IMR-90 (cell line): ENCODE measurements at regions not wholly inside any gene's neighbourhood (a gene's known extent, or its start where the extent isn't known, plus 50 kb on each side); places are given as distances from the start of the nearest gene placed in this dataset.

Experiments used
- ATAC-seq: fragments of 200-7000 bp; cut with Tn5 transposase; 2 replicates; pipeline ENCODE4 v1.9.1; 2020; ENCODE audit warnings: low read depth, mild to moderate bottlenecking, moderate library complexity
- BruUV-seq: library from RNA; stranded (reverse); fragments of 400-500 nt; replicated peaks from 2 replicates; lab custom pipeline; 2021; lab: Mats Ljungman, UMichigan
- CTCF ChIA-PET: fragments of 300-600 bp; formaldehyde crosslinking; extraction: SDS; loops from one replicate; lab custom pipeline; 2021; ENCODE audit warnings: antibody characterized with exemption; lab: Yijun Ruan, JAX
- POLR2A ChIA-PET: fragments of 300-600 bp; sonication (Branson Sonifier 250); formaldehyde crosslinking; loops from one replicate; lab custom pipeline; 2022; ENCODE audit warnings: antibody characterized with exemption; ENCODE audit not compliant: unreplicated experiment; lab: Charles Lee
- DNase-seq: peaks from one replicate; pipeline ENCODE4 v3.0.0; 2013
- H2AFZ ChIP-seq: replicated peaks from 2 replicates; pipeline ENCODE3; 2013; ENCODE audit warnings: low read length, mild to moderate bottlenecking; ENCODE audit not compliant: poor library complexity
- H2AK5ac ChIP-seq: 2 replicates; pipeline ENCODE4 v1.6.1; 2013; ENCODE audit warnings: low read depth, low read length, inconsistent platforms
- H2AK9ac ChIP-seq: replicated peaks from 2 replicates; pipeline ENCODE3; 2013; ENCODE audit warnings: mild to moderate bottlenecking, low read depth, low read length, moderate library complexity; ENCODE audit not compliant: poor library complexity
- H2BK120ac ChIP-seq: 2 replicates; pipeline ENCODE4 v1.6.1; 2013; ENCODE audit warnings: low read depth, low read length, inconsistent platforms
- H2BK15ac ChIP-seq: 3 replicates; pipeline ENCODE4 v1.6.1; 2013; ENCODE audit warnings: low read depth, low read length, inconsistent platforms
- H2BK20ac ChIP-seq: 2 replicates; pipeline ENCODE4 v1.6.1; 2013; ENCODE audit warnings: low read depth, mild to moderate bottlenecking, inconsistent platforms, low read length, moderate library complexity
- H2BK5ac ChIP-seq: 2 replicates; pipeline ENCODE4 v1.6.1; 2013; ENCODE audit warnings: mild to moderate bottlenecking, low read depth, low read length, inconsistent platforms; ENCODE audit not compliant: poor library complexity, severe bottlenecking
- H3K14ac ChIP-seq: replicated peaks from 2 replicates; pipeline ENCODE4 v1.6.1; 2013; ENCODE audit warnings: low read depth, low read length, inconsistent platforms
- H3K18ac ChIP-seq: 2 replicates; pipeline ENCODE4 v1.6.1; 2013; ENCODE audit warnings: low read depth, low read length, control low read depth
- H3K23ac ChIP-seq: 2 replicates; pipeline ENCODE4 v1.6.1; 2013; ENCODE audit warnings: low read depth, low read length, inconsistent platforms
- H3K27ac ChIP-seq: 2 replicates; pipeline ENCODE4 v1.5.1; 2013; ENCODE audit warnings: mild to moderate bottlenecking, control low read depth, low read length; ENCODE audit not compliant: insufficient read depth
- H3K27me3 ChIP-seq: 2 replicates; pipeline ENCODE4 v1.6.1; 2013; ENCODE audit warnings: low read length; ENCODE audit not compliant: control insufficient read depth, insufficient read depth
- H3K36me3 ChIP-seq: 2 replicates; pipeline ENCODE4 v1.6.1; 2013; ENCODE audit warnings: low read length, mixed read lengths; ENCODE audit not compliant: control insufficient read depth, insufficient read depth
- H3K4ac ChIP-seq: 2 replicates; pipeline ENCODE4 v1.6.1; 2013; ENCODE audit warnings: low read depth, low read length, inconsistent platforms
- H3K4me1 ChIP-seq: 2 replicates; pipeline ENCODE4 v1.6.1; 2013; ENCODE audit warnings: low read length, mixed read lengths; ENCODE audit not compliant: control insufficient read depth, insufficient read depth
- H3K4me2 ChIP-seq: 2 replicates; pipeline ENCODE4 v1.6.1; 2013; ENCODE audit warnings: low read depth, mild to moderate bottlenecking, control low read depth, low read length, moderate library complexity
- H3K4me3 ChIP-seq: 2 replicates; pipeline ENCODE4 v1.5.1; 2013; ENCODE audit warnings: low read depth, mild to moderate bottlenecking, control low read depth, low read length, moderate library complexity; ENCODE audit not compliant: insufficient read depth
- H3K56ac ChIP-seq: 2 replicates; pipeline ENCODE4 v1.6.1; 2013; ENCODE audit warnings: low read length, inconsistent platforms; ENCODE audit not compliant: insufficient read depth; ENCODE audit errors: extremely low read depth
- H3K79me1 ChIP-seq, 2 experiments: 2 replicates each; pipeline ENCODE4 v1.6.1; 2013; ENCODE audit warnings: low read length in 2 of 2, inconsistent platforms in 1 of 2, low read depth in 1 of 2
- H3K9ac ChIP-seq: 2 replicates; pipeline ENCODE4 v1.6.1; 2013; ENCODE audit warnings: low read depth, low read length, control low read depth
- H3K9me1 ChIP-seq: 2 replicates; pipeline ENCODE4 v1.6.1; 2013; ENCODE audit warnings: low read length, inconsistent platforms; ENCODE audit not compliant: insufficient read depth
- H3K9me3 ChIP-seq: 2 replicates; pipeline ENCODE4 v1.6.1; 2013; ENCODE audit warnings: low read length; ENCODE audit not compliant: control insufficient read depth, insufficient read depth
- H4K20me1 ChIP-seq: 2 replicates; pipeline ENCODE4 v1.6.1; 2013; ENCODE audit warnings: low read length, inconsistent platforms; ENCODE audit not compliant: insufficient read depth
- H4K5ac ChIP-seq: 2 replicates; pipeline ENCODE4 v1.6.1; 2013; ENCODE audit warnings: mild to moderate bottlenecking, low read depth, low read length, control low read depth
- H4K8ac ChIP-seq, 2 experiments: 2 replicates each; pipeline ENCODE4 v1.6.1; 2013; ENCODE audit warnings: low read depth in 2 of 2, low read length in 2 of 2, control low read depth in 1 of 2, inconsistent platforms in 1 of 2
- H4K91ac ChIP-seq: 2 replicates; pipeline ENCODE4 v1.6.1; 2013; ENCODE audit warnings: low read depth, low read length, inconsistent platforms; ENCODE audit not compliant: insufficient read depth
- BHLHE40 ChIP-seq: fragments of 150-350 bp; IDR thresholded peaks from 2 replicates; pipeline ENCODE4 v1.6.1; 2016; ENCODE audit warnings: mild to moderate bottlenecking, low read depth, low read length
- CEBPB ChIP-seq: IDR thresholded peaks from 2 replicates; pipeline ENCODE4 v1.6.1; 2012; ENCODE audit warnings: low read depth, low read length, improper control_type of control experiment
- CHD1 ChIP-seq: IDR thresholded peaks from 2 replicates; pipeline ENCODE4 v1.6.1; 2012; ENCODE audit warnings: low read depth, low read length, improper control_type of control experiment
- ELK1 ChIP-seq: fragments of 150-350 bp; IDR thresholded peaks from 2 replicates; pipeline ENCODE4 v1.6.1; 2016; ENCODE audit warnings: low read depth, mild to moderate bottlenecking, low read length, moderate library complexity, borderline replicate concordance
- FOS ChIP-seq: fragments of 150-350 bp; IDR thresholded peaks from 2 replicates; pipeline ENCODE4 v1.6.1; 2016; ENCODE audit warnings: low read depth, low read length
- MAFK ChIP-seq: IDR thresholded peaks from 2 replicates; pipeline ENCODE4 v1.6.1; 2012; ENCODE audit warnings: low read depth, low read length, improper control_type of control experiment
- MAZ ChIP-seq: IDR thresholded peaks from 2 replicates; pipeline ENCODE4 v1.6.1; 2012; ENCODE audit warnings: low read depth, mild to moderate bottlenecking, low read length, improper control_type of control experiment, moderate library complexity, borderline replicate concordance
- MXI1 ChIP-seq: IDR thresholded peaks from 2 replicates; pipeline ENCODE4 v1.6.1; 2012; ENCODE audit warnings: low read depth, mild to moderate bottlenecking, low read length, moderate library complexity, borderline replicate concordance
- NFE2L2 ChIP-seq: fragments of 150-350 bp; IDR thresholded peaks from 2 replicates; pipeline ENCODE4 v1.6.1; 2016; ENCODE audit warnings: low read depth, mild to moderate bottlenecking, low read length
- POLR2A ChIP-seq: IDR thresholded peaks from 2 replicates; pipeline ENCODE4 v1.6.1; 2012; ENCODE audit warnings: mild to moderate bottlenecking, low read depth, low read length
- RAD21 ChIP-seq: IDR thresholded peaks from 2 replicates; pipeline ENCODE4 v1.6.1; 2012; ENCODE audit warnings: low read length, improper control_type of control experiment
- RCOR1 ChIP-seq: IDR thresholded peaks from 2 replicates; pipeline ENCODE4 v1.6.1; 2012; ENCODE audit warnings: mild to moderate bottlenecking, low read length, improper control_type of control experiment; ENCODE audit not compliant: insufficient replicate concordance
- RFX5 ChIP-seq: IDR thresholded peaks from 2 replicates; pipeline ENCODE4 v1.8.0; 2012; ENCODE audit warnings: low read depth, mild to moderate bottlenecking, low read length, moderate library complexity
- SMC3 ChIP-seq: fragments of 150-350 bp; IDR thresholded peaks from 2 replicates; pipeline ENCODE4 v1.6.1; 2016; ENCODE audit warnings: low read depth, mild to moderate bottlenecking, antibody characterized with exemption, low read length, moderate library complexity
- WGBS, 2 experiments: methylation state at CpG; one replicate each; pipeline versions ENCODE4 v1.1.5 to v1.1.7; 2013; ENCODE audit warnings: missing lambda C conversion rate in 2 of 2; ENCODE audit not compliant: insufficient read length in 1 of 2; ENCODE audit errors: extremely low coverage in 2 of 2; 5-methylcytosine and 5-hydroxymethylcytosine counted together
- dilution Hi-C: fragments of 300-500 bp; cut with HindIII; formaldehyde crosslinking; loops from one replicate; pipeline ENCODE4 v1.14.3; 2018; ENCODE audit warnings: low sequenced_read_pairs; ENCODE audit not compliant: unreplicated experiment
- in situ Hi-C: fragments of 300-500 bp; cut with MboI; formaldehyde crosslinking; loops from 3 replicates; pipeline ENCODE4 v1.14.3; 2019; ENCODE audit warnings: low sequenced_read_pairs, inconsistent platforms, mixed read lengths
- intact Hi-C: fragments of 100-400 bp; cut with micrococcal nuclease; formaldehyde crosslinking; loops from 2 replicates; pipeline ENCODE4 v1.10.0; 2022
- TF ChIP-seq, protein P1 (sequence below): fragments of 150-350 bp; IDR thresholded peaks from 2 replicates; pipeline ENCODE4 v1.6.1; 2017; ENCODE audit warnings: mild to moderate bottlenecking, antibody characterized with exemption, low read length, low read depth

- H3K4me3 ChIP-seq: no peak overlapping the region
- no peak overlapping the region for H3K9ac ChIP-seq
- no TSS peak for BruUV-seq
- no peak overlapping the region for H4K5ac ChIP-seq
- POLR2A ChIA-PET: no interaction called here
- no peak overlapping the region for H2AK9ac ChIP-seq
- ATAC-seq: no peak
- DNase-seq: no peak
- CTCF ChIA-PET: interaction anchor here (0.6 kb wide), 1 partner anchor 28 kb away, joined by 3 read pairs; no protein-coding TSS in a partner anchor
- no peak overlapping the region for H3K4ac ChIP-seq
- H2BK20ac ChIP-seq: no peak overlapping the region
- no peak overlapping the region for H4K91ac ChIP-seq
- H2BK120ac ChIP-seq: no peak overlapping the region
- TF ChIP-seq RCOR1 (no peak), MXI1 (no peak), MAZ (no peak), MAFK (no peak), ELK1 (no peak), RAD21 (no peak), NFE2L2 (no peak), CEBPB (no peak), BHLHE40 (no peak), RFX5 (no peak), FOS (no peak), POLR2A (no peak), SMC3 (no peak), CHD1 (no peak)
- TF ChIP-seq, protein P1, sequence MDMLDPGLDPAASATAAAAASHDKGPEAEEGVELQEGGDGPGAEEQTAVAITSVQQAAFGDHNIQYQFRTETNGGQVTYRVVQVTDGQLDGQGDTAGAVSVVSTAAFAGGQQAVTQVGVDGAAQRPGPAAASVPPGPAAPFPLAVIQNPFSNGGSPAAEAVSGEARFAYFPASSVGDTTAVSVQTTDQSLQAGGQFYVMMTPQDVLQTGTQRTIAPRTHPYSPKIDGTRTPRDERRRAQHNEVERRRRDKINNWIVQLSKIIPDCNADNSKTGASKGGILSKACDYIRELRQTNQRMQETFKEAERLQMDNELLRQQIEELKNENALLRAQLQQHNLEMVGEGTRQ: no peak
- no peak overlapping the region for H2AFZ ChIP-seq
- no peak overlapping the region for H2BK5ac ChIP-seq
- no peaks in the 10 kb centered on the region for H3K79me1 ChIP-seq
- H3K27me3 ChIP-seq: no peaks in the 10 kb centered on the region
- H3K9me1 ChIP-seq: no peaks in the 10 kb centered on the region
- no peak overlapping the region for H3K56ac ChIP-seq
- H4K20me1 ChIP-seq: no peaks in the 10 kb centered on the region
- H3K27ac ChIP-seq: no peak overlapping the region
- dilution Hi-C loops (no loop called here), in situ Hi-C loops (no loop called here), intact Hi-C loops (no loop called here)
- H2BK15ac ChIP-seq: no peak overlapping the region
- WGBS, 2 experiments: 80% methylated on average over 1 of the region's 9 CpGs; no CpG with 5 or more reads in 1 of the 2 experiments
- H3K4me2 ChIP-seq: no peak overlapping the region
- H4K8ac ChIP-seq: no peak overlapping the region
- H3K4me1 ChIP-seq: peaks cover 6% of the 10 kb centered on the region
- H3K9me3 ChIP-seq: peaks cover 3% of the 10 kb centered on the region; the same call in 1 of the 2 replicates
- no peak overlapping the region for H3K18ac ChIP-seq
- H3K14ac ChIP-seq: no peak overlapping the region
- H3K23ac ChIP-seq: no peak overlapping the region
- no peaks in the 10 kb centered on the region for H3K36me3 ChIP-seq
- H2AK5ac ChIP-seq: peak overlapping the region; percentile 19; the same call in 1 of the 2 replicates
These were observed 58.1 kb upstream of the SHLD1 start for GRCh38 chr20:5691918-5692618.
